Activated T-cell treated with anti-CD3 and anti-CD28 coated beads, Interleukin-2, amount 50 U/mL, for 48 hours (primary cell): ENCODE measurements at regions not wholly inside any gene's neighbourhood (a gene's known extent, or its start where the extent isn't known, plus 50 kb on each side); places are given as distances from the start of the nearest gene placed in this dataset.

ENCODE experiments used
- DNase-seq, 2 experiments: peaks; one replicate each; pipeline ENCODE4 v3.0.0-alpha.2; 2020

GRCh38 chr5:106766916-106767315 lies 903.8 kb downstream of the EFNA5 start:
- no peak for DNase-seq

GRCh38 chr5:106759581-106759980 lies 911.2 kb downstream of the EFNA5 start:
- no peak for DNase-seq

DNA sequence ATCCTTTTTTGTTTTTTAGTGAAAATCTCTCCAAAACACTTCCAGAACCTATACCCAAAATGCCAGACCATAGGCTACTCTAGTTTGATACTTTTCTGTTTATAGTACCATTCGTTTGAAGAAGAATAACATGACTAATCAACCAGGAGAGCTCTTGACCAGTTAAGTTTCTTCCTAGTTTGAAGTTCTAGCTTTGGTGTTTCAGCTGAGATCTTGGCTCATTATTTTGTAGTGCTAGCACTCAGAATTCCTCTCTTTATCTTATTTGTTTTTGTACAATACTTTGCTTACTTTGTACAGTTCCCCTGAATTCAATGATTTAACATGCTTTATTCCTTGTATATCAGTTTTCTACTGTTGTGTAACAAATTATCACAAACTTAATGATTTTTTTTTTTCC lies 911.6 kb downstream of the EFNA5 start:
- DNase-seq: no peak

DNA sequence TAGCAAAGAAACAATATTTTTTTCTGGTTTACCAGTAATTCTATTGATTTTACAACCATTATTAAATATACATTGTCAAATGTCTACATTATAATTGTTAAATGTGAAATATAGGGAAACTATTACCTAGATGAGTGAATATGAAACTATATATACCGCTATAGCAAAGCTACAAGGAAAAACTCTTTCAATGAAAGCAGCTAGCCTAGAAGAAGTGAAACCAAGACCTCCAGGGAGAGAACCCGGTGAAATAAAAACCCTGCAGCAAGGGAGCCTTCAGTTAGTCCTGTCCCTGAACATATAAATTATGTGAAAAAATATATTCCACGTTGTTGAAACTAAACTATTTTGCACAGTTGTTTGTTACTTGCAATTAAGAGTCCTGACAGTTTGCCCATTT lies 913.1 kb downstream of the EFNA5 start:
- DNase-seq: no peak

- DNase-seq: no peak
Observed at GRCh38 chr5:106755789-106756188, 914.9 kb downstream of the EFNA5 start.

DNA sequence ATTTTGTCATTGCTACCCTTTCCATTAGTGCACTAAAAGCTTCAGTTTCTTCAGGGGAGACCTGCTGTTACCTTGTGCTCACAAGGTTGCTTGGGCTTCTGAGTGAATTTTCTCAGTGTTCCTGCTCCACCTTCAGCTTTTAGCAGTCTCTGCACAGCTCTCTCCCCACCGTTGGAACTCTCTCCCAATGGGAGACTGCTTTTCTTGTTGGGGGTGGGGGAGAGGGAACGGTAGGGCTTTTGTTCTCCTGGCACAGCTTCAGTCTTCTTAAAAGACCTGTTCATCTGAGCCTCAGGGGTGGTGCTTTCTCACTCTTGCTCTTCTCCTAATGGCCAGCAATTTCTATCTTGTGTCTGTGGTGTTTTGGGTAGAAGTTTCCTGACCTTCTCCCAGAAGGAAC lies 915.7 kb downstream of the EFNA5 start:
- DNase-seq: no peak

DNA sequence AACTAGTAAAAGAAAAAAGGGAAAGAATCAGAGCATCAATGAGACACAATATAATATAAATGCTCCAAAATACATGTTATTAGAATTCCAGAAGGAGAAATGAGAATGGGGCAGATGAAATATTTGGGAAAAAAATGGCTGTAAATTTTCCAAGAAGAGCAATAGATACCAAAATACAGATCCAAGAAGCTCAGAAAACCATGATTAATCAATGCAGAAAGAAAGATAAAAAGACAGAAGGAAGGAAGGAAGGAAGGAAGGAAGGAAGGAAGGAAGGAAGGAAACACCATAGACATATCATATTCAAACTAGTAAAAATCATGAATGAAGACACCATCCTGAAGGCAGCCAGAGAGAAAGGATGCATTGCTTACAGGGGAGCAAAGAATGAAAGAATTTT lies 920.9 kb downstream of the EFNA5 start:
- DNase-seq: no peak

DNA sequence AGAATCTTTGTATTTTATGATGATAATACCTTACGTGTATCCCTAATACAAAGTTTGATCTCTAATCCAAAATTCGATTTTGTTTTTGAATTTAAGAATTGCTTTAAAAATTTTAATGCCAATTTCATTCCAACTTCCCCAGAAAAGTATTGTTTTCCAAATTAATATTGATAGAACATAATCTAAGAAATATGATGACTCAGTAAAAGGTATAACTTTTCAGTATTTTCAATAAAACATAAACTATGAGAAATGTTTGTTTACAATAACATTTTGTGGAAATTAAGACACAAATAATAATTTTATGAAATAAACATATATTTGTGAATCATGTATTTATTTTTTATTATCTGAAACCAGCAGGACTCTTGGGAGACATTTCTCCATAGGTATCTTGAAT lies 931.6 kb downstream of the EFNA5 start:
- no peak for DNase-seq

DNA sequence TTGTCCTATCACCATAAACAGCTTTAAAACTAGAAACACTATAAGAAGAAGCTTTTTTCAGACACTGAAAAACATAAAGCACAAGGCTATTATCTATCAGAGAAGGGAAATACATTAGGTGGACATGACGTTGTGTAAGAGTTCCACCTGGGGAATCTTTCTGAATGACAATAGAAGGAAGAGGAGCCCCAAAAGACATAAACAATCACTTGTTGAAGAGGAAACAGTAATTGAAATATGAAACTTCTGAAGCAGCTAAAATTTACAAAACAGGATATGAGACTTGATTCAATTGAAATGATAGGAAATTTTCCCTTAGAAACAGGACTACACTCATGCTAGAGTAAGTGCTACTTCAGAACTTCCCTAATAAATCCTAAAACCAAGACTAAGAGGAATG lies 933.6 kb downstream of the EFNA5 start:
- no peak for DNase-seq

- no peak for DNase-seq
Observed at GRCh38 chr5:106732624-106733023, 938.1 kb downstream of the EFNA5 start.

DNA sequence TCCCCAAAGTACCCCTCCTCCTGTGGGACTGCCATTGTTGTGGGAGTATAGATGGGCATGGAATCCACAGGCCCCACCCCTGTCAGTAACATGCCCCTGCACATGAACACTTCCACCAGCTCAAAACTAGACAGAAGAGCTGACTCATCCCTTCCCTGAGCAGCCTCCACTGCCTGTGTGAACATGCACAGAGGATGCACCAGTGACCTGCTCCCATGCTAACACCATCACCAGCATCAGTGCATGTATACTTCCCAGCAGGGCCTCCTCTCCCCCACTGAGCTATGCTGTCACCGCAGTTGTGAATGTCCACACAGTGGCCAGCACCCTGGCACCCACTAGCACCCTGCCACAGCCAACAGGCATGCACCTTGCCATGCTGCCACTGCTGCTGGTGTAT lies 939.8 kb downstream of the EFNA5 start:
- DNase-seq: no peak

GRCh38 chr5:106730506-106730905 lies 940.2 kb downstream of the EFNA5 start:
- no peak for DNase-seq

- no peak for DNase-seq
Observed at GRCh38 chr5:106728208-106728607, 942.5 kb downstream of the EFNA5 start.

DNA sequence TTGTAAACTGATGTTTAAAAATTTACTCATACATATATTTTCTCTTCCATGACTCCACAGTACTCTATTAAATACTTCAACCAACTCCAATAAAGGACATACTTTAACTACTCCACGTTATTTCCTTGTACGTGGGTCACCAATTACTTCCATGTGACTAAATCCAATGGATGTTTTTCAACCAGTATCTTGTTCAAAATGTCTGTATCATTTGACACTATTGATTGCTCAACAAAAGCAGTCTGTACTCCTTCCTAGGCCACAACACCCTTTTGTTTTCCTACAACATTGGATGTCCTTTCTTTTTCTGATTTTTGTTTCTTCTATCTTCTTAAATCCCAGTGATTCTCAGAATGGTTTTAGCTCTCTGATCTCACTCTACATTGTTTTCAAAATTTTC lies 943.7 kb downstream of the EFNA5 start:
- no peak for DNase-seq

DNA sequence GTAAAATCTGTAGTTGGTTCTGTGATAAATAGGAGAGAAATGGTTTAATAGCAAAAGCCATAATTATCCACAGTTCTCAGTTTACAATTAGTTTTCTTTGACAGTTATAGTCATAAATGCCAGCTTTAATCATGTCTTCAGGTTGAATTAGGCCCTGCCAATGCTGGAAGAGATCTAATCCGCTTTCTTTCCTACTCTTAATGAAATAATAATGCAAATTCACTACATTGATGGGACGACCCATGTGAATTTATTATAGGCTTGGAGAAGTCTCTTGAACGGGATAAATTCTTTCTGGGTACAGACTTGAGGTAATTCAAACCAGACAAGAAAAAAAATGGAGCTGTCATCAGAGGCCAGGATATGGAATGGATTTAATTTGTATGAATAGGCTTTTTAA lies 950.4 kb downstream of the EFNA5 start:
- DNase-seq: no peak

DNA sequence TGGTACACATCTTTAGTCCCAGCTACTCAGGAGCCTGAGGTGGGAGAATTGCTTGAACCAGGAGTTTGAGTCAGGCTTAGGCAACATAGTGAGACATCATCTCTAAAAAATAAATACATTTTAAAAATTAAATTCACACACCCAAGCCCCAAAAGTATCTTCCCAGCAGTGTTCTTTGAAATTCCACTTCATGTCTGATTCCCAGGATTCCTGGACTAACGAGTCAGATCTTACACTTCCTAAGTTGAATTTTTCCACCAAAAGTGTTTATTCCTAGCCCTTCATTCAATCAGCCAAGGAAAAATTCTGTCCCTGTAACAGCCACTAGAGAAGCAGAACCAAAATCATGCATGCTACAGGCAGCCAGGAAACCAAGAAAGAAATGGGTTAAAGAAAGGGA lies 970.9 kb downstream of the EFNA5 start:
- DNase-seq: no peak

DNA sequence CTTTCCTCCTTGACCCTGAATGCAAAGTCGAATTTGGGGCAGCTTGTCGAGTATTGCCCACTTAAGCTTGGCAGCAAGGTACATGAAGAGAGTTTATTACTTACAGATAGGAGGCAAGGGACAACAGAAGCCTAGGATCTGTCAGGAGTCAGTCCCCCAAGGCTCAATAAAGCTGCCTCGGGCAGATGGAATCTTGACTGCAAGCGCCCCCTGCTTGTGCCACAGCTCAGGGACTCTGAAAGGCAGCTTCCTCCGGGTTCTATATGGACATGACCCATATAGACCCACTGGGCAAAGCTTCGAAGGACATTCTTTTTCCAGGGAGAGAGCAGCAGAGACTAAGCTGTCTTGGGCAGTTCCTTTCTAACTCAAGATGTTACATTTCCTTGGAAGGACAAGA lies 971.5 kb downstream of the EFNA5 start:
- no peak for DNase-seq

DNA sequence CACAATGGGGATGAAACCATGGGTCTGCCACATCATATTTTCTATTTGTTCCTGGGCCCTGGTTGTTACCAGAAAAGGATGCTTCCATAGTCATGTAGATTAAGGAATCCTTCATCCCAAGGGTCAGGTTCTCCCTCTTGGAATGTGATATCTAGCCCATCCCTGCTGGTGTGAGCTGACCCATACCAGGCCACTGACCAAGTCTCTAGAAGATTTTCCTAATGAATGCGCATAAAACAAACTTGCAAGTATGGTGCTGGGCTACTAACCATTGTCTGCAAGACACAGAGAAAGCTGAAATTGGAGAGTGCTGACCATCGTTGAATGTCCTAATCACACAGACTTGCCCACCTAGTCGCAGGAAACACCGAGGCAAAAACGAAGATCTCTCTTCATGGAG lies 972.6 kb downstream of the EFNA5 start:
- DNase-seq: no peak

DNA sequence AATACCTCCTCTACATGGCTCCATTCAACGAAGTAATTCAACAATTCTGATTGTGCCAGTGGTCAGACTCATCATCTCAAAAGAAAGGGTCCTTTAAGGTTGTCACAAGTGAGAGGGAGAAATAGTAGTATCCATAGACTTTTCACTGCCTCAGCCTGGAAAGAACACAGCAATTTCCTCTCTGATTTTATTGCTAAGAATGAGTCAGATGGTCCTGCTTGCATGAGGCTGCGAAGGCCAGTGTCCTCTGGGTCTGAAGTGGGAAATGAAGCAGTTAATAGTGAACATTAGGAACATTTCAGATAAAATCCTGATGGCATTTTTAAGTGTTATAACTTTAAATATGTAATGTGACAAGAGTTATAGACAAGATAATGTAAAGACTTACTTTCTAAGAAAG lies 979.0 kb downstream of the EFNA5 start:
- no peak for DNase-seq

GRCh38 chr5:106690585-106690984 lies 980.2 kb downstream of the EFNA5 start:
- DNase-seq: no peak

DNA sequence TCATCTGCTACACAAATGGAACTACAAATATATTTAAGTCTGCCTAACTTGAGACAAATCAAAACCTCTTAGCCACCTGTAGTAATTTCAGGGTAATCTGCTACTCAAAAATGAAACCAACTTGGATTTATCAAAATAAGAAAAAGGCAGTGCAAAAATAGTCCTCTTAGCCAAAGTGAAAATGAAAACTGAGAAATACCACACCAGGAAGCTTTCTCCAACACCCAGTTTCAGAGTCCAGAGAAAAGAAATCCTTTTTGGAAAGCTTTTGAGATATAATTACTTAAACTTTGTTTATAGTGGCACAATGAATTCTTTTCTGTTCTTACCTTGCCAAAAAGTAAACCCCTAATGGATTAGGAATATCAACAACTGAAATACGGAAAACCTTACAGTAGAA lies 990.4 kb downstream of the EFNA5 start:
- DNase-seq: no peak

GRCh38 chr5:106677057-106677456 lies 993.7 kb downstream of the EFNA5 start:
- DNase-seq: no peak

- DNase-seq: no peak
Observed at GRCh38 chr5:106675687-106676086, 995.0 kb downstream of the EFNA5 start.

DNA sequence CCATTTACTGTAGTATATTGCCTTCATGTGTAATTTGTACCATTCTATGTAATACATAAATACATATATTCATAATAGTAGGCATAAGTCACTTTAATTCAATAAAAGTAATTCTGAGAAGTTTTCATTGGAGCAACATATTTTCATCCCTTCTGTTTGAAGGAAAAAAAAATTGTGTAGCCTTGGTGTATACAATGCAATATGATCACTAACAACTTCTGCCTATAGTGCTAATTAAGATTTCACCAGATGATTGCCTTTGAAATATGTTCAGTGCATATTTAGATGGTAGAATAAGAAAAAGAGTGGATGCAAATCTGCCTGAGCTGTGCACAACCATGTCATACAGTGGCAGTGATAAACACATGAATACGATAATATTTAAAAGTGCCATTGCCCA lies 996.8 kb downstream of the EFNA5 start:
- DNase-seq: no peak

DNA sequence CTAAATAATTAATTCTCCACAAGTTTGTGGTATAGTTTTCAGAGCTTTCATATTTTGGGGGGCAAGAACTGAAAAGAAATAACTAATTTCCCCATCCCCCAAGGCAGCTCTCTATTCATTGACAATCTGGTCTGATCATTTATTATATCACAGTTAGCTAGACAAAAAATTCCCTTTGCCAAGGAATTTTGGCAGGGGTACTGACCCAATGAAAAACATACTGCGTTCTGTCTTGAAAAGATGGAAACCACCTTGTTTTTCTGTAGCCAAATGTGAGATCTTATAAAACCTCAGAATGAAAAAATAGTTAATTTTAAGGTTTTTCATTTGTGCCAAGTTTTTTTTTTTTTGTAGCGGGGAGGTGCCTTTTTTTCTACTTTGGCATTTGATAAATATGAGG lies 1008.9 kb downstream of the EFNA5 start:
- no peak for DNase-seq

- no peak for DNase-seq
Observed at GRCh38 chr5:106660681-106661080, 1010.1 kb downstream of the EFNA5 start.
